NCI-H524 treated with DMSO at 0.1 percent for 48 hours (cell line): ENCODE measurements at regions not wholly inside any gene's neighbourhood (a gene's known extent, or its start where the extent isn't known, plus 50 kb on each side); places are given as distances from the start of the nearest gene placed in this dataset.
"Not testable (repeated sequence)": the region's sequence is repeated elsewhere in the genome, so short reads cannot be mapped to it uniquely, and the experiment has no call there.

Experiments used
- DNase-seq: peaks from one replicate; lab custom pipeline; 2025; lab: John Stamatoyannopoulos, UW

DNA sequence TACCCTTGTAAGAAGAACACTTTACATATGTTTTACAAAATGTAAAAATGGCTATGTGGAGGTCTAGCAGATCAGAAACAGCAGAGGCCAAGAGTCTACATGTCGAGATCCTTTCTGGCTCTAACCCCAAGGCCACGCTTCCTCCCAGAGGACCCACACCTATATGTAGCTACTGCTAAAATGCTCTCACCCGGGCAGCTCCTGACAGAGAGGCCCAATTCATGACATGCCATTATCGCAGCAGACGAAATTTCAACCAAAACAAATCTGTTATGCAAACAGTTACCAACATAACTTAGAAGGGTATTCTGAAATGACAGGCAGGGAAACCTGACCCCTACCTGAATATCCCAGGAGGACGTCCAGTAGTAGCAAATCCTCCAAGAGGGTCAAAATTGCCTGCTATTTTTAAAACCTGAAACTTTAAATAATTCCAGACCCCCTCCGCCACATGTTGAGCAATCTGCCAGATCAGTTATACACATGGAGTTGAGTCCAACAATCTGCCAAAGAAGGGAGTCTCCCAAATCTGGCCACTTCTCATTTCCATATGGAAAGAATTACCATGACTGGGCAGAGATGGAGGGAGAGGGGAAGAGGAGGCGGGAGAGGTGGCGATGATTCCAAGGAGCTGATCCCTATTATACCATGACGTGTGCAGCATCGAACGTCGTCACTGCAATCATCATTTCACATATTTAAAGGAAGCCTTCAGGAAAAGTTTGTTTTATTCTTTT, 192.9 kb upstream of the TBL1X start:
- DNase-seq, result peak; percentile 90

DNA sequence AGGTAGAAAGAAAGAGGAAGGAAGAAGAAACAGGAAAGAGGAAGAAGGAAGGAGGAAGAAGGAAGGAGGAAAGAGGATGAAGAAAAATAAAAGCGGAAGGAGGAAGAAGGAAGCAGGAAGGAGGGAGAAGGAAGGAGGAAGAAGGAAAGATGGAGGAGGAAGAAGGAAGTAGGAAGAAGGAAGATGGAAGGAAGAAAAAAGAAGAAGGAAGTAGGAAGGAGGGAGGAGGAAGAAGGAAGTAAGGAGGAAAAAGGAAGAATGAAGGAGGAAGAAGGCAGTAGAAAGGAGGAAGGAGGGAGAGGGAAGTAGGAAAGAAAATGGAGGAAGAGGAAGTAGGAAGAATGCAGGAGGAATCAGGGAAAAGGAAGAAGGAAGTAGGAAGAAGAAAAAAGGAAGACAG, 191.1 kb upstream of the TBL1X start:
- no peak for DNase-seq

DNA sequence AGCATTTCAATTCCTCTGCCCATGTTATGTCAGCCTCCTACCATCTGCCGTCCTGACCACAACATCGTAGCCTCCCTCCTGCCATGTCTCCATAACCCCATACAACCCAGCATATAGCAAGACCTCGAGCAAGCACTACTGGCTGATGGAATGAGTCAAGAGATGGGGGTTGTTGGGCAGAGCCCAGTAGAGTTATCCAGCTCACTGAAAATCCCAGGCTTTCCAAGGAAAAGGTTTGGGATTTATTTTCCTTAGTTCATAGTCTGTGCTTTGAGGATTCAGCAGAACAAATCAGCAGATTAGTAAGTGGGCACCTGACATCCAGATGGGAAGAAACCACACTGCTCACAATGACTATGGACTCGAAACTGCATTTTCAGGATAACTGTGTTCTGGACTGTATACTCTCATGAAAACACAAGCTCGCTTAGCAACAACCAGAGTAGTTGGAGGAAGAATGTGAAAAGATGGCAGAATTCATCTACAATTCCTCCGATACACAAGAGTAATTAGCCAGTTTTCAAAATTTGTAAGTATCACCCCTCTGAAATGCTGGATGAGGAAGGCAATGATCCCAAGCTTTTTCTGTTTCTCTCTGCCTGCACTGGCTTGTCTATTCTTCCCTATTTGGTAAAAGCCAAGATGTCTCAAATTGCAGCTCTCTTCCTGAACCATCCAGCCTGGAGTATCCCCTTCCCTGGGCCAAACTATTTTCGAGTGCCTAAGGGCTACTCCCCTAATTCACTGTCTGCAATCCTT, 186.2 kb upstream of the TBL1X start:
- DNase-seq, result no peak

DNA sequence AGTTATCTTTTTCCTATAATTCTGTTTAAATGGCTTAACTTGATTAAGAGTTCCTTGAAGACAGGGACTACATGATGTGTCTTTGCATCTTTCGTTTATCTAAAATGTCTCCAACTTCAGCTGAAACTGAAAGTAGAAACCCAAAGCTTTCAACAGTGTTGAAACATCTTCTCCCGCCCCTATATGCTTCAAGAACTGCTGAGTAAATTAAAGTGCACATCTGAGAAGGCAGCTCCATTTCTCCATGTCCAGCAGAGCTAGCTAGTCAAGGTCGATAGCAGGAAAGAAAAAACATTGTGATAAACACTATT, 185.7 kb upstream of the TBL1X start:
- DNase-seq, result no peak

DNA sequence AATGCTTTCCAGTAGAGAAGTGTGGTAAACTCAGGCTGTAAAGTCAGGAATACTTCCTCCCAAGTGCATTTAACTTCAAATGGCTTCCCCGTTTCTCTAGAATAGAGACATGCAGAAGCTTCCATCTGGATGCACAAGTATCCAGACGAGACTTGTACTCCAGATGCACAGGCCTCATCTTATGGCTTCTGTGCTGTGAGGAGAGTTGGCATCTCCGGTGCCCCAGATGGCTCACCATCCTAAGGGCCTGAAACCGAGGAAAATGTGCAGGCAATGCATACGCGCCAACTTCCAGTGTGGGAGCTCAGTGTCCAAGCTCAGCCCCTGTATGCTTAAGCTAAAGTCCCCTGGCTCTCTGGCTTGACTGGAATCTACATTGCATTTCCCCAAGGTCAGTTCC, 184.0 kb upstream of the TBL1X start:
- no peak for DNase-seq

DNA sequence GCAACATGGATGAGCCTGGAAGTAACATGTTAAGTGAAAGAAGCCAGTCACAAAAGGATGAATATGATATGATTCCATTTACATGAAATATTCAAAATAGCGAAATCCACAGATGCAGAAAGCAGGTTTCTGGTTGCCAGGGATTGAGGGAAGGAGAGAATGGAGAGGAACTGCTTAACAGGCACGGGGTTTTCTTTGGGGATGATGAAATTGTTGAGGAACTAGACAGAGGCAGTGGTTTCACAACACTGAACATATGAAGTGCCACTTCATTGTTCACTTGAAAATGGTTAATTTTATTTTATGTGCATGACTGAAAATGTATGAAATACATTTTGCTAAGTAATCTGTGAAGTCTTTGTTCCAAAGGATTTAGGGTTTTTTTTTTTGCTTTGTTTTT, 182.5 kb upstream of the TBL1X start:
- DNase-seq, result no peak

DNA sequence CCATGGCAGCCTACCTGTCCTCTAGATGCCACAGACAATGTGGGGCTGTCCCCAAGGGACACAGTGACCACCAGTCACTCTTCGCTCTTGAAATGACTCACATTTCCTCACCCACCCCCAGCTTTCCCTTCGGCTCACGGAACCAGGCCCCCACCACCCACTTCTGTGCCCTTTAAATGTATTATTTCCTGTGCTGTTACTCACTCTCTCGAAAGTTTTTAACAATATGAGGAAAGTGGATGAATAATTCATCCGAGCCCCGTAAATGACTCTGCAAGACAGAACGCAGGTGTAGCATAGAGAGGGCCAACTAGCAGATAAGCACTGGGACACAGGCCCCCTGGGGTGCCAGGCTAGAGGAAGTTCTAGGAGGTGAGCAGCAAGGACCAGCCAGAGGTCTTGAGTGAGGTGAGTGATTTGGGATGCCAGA, 179.5 kb upstream of the TBL1X start:
- no peak for DNase-seq

DNA sequence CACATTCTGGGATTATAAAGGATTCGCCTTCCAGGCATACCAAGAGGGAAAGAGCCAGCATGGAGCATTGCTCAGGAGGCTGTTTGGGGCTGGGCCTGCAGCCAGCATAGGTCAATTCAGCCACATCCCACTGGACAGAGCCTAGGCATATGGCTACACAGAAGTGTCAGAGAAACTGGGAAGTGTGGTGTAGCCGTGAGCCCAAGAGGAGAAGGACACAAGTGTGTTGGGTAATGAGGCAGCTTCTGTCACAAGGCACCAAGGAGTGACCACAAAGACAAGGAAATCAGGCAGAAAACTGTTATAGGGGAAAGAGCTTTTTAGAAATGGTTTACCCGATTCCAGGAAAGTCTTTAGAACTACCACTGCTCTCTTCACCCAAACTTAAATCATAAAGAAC, 178.6 kb upstream of the TBL1X start:
- no peak for DNase-seq

DNA sequence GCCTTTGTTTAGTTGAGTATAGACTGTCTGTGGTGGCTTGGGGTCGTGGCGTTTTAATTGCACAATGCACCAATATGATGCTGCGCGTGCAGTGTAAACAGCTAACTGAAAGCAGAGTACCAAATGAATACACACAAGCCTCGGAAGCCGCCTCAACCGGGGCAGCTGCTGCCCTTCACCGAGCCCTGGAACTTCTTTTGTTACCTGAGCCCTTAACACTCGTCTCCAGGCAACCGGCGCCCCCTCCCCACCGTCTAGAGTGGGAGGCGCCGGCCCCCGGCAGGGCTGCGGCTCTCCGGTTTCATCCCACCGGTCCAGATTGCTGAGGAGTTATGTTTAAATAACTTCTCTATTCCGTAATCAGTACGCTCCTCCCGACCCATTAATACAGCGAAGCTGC, 173.2 kb upstream of the TBL1X start:
- DNase-seq, result peak; percentile 23

DNA sequence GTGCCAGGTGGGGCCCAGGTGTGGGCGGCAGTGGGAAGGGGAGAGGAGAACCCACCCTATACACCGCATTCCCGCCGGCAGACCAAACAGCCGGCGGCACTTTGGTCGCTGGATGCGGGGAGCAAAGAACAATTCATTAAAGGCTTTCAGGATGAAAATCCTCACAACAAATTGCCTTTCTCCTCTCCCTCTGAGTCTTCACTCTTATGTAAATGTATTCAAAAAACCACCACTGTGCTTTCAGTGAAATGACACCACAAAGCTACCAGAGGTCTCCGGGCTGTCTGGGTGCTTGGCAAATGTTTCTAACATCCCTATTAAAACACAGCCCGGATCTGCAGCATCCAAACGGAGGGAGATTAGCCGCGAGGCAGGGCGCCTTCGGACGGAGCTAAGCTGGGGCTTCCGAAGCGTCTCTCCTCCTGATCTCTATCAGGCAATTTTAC, 171.8 kb upstream of the TBL1X start:
- no peak for DNase-seq

DNA sequence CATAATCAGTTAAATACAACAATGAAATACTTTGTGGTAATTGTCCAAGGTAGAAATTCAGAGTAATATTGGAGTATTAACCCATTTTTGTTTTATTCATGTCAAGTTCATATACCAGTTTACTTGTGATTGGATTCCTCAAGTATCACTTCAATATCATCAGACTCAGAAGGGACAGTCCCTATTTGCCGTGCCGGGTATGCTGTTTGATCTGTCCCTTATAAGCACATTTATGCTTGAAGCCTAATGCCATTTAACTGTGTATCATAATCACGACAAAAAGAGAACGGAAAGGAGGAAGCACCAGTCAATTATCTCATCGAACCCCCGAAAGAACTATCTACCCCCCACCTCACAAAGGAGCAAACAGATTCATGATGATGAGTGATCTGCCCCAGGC, 171.0 kb upstream of the TBL1X start:
- no peak for DNase-seq

DNA sequence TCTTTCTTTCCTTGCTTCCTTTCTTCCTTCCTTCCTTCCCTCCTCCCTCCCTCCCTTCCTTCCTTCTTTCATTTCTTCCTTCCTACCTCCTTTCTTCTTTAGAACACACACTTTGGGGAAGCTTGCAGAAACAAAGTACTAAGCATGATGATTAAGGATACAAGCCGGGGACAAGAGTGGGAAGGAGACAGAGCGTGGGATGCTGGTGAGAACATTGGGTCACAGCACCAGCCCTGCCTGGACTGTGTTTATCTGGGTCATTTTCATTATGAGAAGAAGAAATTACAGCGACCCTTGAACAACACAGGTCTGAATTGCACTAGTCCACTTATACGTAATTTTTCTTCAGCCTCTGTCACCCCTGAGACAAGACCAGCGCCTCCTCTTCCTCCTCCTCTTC, 169.3 kb upstream of the TBL1X start:
- DNase-seq, result no peak

DNA sequence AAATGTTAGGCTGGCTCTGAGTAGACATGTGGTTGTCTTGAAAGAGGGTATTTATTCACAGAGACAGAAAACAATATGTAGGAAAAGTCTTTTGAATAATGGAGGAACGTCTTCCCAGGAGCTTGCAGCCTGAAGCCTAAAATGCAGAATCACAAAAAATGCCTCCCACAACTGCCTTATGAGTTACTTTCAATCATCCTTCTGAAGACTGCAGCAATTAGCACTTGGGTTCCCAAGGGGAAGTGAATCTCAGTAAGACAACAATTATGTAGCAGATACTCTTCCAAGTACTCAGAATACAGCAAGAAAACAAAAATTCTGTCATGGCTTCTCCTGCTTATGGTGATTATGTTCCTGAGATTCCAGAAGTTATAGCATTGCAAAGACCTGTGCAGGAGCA, 166.6 kb upstream of the TBL1X start:
- DNase-seq, result no peak

DNA sequence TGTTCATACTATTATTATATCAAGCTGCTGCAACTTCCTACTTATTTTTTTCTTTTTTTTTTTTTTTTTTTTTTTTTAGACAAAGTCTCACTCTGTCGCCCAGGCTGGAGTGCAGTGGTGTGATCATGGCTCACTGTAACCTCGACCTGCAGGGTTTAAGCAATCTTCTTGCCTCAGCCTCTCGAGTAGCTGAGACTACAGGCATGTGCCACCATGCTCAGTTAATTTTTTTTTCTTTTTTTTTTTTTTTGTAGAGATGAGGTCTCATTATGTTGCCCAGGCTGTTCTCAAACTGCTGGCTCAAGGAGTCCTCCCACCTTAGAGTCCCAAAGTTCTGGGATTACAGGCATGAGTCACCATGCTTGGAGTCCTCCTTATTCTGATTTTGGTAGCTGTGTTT, 165.2 kb upstream of the TBL1X start:
- DNase-seq, result not testable (repeated sequence)

DNA sequence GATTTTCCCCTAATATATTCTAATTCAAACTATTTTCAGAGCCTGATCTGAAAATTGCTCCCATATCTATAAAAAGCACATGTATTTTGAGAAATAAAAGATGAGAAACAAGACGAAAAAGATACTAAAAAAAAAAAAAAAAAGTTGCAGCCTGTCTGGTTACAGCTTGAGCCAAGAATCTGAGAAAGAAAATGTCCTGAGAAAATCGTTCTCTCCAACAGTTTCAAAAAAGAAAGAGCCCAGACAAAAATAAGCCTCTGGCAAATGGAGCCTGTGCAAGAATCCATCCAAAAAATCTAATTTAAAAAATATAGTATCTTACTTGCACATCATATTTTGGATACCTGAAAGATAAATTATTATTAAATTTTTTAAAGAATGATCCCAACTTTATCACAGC, 163.0 kb upstream of the TBL1X start:
- no peak for DNase-seq

DNA sequence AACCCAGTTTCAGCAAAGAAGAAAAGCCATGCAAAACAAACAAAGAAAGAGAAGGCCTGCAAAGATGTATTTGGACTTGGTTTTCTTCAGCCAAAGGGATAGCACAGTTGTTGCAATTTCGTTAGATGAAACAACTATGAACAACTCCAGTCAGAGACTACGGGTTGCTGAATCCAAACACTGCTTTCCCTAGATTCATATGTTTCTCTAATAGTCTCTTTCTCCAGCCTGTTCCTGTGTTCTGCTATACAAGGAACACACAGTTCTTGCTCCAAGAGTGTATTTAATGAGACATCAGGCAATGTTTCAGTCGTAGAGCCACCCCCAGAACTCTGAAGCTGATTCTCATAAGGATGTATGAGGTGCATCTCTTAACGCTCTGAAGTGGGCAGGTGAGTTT, 162.5 kb upstream of the TBL1X start:
- no peak for DNase-seq

DNA sequence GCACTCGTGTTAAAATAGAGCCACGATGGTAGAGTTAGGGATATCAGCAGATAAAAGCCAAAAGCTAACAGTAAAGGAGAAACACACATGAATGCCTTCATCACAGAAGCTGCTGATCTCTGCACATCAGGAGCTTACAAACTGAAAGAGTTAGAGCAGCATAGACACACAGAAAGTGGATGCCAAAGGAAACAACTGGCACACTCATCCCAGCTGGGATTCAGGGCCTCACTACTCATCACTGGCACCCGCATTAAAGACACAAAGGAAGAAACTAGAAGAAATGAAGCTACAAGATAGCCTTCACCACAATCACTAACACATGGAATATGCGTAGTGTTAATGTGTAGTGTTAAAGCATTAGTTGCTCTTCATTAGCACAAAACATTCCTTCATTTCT, 156.4 kb upstream of the TBL1X start:
- DNase-seq, result no peak

DNA sequence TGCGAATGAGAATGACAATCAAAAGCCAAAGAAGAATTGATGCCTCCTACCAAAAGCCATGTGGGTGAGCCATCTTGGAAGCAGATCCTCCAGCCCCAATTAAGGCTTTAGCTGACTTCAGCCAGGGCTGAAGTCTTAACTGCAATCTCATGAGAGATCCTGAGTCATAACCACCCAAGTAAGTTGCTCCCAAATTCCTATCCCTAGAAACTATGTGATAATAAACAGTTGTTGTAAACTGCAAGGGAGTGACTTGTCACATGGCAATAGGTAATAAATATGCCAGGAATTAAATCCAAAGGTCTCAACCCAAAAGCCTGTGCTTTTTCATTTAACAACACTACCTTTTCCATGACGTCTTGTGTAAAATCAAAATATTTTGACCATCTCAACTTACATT, 154.2 kb upstream of the TBL1X start:
- DNase-seq, result no peak

DNA sequence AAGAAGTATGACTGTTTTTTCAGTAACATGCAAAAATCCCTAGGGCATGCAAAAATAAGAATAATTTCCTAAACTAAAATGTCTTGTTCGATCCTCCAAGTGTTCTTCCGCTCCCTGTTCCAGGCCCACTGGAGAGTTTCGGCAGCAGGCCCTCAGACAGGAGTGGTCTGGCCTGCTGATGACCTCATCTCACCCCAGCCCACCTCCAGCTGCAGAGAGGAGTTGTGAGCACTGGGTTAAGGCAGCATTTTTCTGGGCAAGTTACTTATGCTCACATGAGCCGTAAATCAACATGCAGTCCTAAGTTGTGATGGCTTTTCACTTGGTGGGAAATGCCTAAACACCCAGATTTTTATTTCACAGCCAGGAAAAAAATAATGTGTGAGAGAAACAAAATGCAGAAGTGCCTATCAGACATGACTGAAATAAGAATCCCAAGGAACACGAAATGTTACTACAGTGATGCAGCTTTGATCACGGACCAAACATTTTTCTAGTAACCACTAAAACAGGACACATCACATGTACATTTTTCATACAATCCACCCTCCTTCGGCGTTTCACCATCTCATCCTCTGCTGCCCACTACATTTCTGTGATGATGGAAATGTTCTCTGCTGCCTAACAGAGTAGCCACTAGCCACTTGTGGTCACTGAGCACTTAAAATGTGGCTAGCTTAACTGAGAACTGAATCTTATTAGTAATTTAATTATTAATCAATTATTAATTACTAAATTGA, 153.3 kb upstream of the TBL1X start:
- DNase-seq, result no peak

DNA sequence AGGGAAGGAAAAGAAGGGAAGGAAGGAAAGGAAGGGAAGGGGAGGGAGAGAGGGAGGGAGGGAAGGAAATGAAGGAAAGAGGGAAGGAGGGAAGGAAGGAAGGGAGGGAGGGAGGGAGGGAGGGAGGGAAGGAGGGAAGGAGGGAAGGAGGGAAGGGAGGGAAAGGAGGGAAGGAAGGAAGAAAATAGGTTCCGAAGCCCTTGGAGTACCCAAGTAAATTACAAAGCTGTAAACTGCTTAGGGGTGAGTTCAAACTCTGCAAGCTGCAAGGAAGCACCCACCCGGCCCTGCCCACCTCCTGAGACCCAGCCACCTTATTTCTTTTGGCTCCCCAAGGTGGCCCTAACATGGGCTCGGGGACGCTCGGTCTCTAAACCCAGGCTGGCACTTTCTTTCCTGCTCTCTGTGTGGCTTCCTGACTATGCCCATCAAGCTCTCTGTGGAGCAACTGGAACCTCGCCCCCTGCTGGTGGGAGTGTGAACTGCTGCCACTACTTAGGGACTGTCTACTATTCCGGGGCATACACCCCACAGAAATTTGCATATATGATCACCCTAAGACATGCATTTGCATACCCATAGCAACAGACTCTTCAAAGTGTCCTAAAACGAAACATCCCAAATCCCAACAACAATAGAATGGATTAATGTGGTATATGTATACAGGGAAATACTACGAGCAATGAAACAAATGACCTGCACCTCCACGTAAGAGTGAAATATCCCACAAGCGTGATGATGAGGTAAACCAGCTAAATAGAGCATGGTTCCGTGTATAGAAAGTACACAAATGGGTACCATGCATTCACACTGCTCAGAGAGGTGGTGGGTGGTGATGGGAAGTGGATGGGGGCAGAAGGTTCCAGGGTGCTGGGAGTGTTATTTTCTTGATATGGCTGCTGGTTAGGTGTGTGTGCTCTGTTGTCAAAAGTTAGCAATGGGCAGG, 151.7 kb upstream of the TBL1X start:
- no peak for DNase-seq

DNA sequence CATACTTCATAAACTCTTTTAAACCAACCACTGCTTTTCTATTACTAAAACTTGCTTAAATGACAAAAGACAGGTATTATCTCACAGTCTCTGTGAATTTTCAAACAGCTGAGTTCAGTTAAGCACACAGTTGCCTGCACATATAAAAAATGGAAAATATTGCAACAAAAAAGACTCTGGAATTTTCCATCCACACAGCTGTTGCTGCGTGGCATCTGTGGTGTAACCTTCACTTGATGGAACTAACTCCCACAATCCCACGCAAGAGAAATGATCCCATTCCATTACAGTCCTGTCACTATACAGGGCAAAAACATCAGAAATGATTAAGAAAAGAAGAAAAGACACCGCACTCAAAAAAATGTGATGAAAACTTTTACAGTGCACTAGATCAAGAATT, 149.8 kb upstream of the TBL1X start:
- DNase-seq, result no peak

DNA sequence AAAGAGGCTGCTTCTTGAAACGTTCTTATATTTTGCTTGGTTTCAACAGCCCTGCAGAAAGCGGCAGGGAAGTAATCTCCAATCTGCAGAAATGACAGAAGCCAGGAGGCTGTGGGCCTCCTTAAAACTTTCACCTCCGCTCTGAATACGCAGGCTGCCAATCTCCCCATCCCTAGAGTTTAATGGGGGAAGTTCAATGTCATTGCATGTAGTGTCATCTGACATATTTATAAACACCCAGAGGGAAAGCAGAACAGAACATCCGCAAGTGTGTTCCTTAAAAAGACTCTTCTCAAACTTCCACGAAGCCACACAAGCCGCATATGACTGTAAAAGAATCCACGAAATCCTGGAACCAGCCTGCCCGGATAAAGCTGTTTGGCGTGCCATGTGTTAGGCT, 148.8 kb upstream of the TBL1X start:
- no peak for DNase-seq
